Uterus (tissue), 2 donors: ENCODE measurements at regions not wholly inside any gene's neighbourhood (a gene's known extent, or its start where the extent isn't known, plus 50 kb on each side); places are given as distances from the start of the nearest gene placed in this dataset.

Source experiments
- POLR2A ChIP-seq, 2 donors: fragments of 450-650 bp; IDR thresholded peaks; one replicate each; pipeline ENCODE4 v1.6.1; 2016; ENCODE audit warnings: antibody characterized with exemption in 2 of 2, mild to moderate bottlenecking in 1 of 2, moderate library complexity in 1 of 2
- TF ChIP-seq, protein P1 (sequence below), 4 experiments: fragments of 200-600 bp in 2 of 4; fragments of 450-650 bp in 2 of 4; sonication (generic) in 2 of 4; IDR thresholded peaks; one replicate each; pipeline ENCODE4 v1.5.1; 2016 to 2019; ENCODE audit warnings: antibody characterized with exemption in 4 of 4, mild to moderate bottlenecking in 2 of 4, moderate library complexity in 1 of 4

DNA sequence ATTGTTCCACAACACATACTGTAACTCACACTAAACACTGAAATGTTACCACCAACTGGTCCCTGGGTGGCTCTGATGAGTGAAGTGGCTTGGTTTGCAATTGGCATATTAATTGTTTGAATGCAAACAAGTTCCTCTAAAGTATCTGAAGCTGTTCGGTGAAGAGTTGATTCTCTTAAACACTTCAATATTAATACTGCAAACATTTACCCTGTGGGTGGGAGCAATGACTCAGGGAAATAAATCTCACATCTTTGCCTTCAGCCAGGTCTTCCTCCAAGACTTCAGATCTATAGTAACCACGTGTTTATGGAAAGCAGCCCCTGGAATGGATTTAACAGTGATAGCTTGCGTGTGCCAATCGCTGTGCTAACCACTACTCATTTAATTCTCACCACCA lies 176.0 kb downstream of the MAFB start:
- TF ChIP-seq, protein P1, sequence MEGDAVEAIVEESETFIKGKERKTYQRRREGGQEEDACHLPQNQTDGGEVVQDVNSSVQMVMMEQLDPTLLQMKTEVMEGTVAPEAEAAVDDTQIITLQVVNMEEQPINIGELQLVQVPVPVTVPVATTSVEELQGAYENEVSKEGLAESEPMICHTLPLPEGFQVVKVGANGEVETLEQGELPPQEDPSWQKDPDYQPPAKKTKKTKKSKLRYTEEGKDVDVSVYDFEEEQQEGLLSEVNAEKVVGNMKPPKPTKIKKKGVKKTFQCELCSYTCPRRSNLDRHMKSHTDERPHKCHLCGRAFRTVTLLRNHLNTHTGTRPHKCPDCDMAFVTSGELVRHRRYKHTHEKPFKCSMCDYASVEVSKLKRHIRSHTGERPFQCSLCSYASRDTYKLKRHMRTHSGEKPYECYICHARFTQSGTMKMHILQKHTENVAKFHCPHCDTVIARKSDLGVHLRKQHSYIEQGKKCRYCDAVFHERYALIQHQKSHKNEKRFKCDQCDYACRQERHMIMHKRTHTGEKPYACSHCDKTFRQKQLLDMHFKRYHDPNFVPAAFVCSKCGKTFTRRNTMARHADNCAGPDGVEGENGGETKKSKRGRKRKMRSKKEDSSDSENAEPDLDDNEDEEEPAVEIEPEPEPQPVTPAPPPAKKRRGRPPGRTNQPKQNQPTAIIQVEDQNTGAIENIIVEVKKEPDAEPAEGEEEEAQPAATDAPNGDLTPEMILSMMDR (IDR thresholded peaks at IDR 0.05): no peak
- no peak for TF ChIP-seq POLR2A (IDR thresholded peaks at IDR 0.05)
